HepG2 (cell line): ENCODE measurements at regions not wholly inside any gene's neighbourhood (a gene's known extent, or its start where the extent isn't known, plus 50 kb on each side); places are given as distances from the start of the nearest gene placed in this dataset.

Source experiments
- ATF3 ChIP-seq: sonication (generic); formaldehyde crosslinking; IDR thresholded peaks from 2 replicates; pipeline ENCODE4 v1.4.0; 2020; ENCODE audit warnings: missing genetic modification reagents
- EZH2 ChIP-seq: conservative IDR thresholded peaks from 2 replicates; pipeline ENCODE4 v1.6.1; 2012; ENCODE audit warnings: mild to moderate bottlenecking, low read depth, low read length, moderate library complexity
- GZF1 ChIP-seq: sonication (generic); formaldehyde crosslinking; IDR thresholded peaks from 2 replicates; pipeline ENCODE4 v1.5.1; 2020; ENCODE audit warnings: mild to moderate bottlenecking, missing genetic modification reagents
- NR2C2 ChIP-seq: sonication (generic); formaldehyde crosslinking; IDR thresholded peaks from 2 replicates; pipeline ENCODE4 v1.4.0; 2020; ENCODE audit warnings: missing genetic modification reagents, mild to moderate bottlenecking, moderate library complexity, borderline replicate concordance
- POLR2A ChIP-seq, 2 experiments: IDR thresholded peaks; 2 replicates each; pipeline ENCODE4 v1.6.1; 2011; ENCODE audit warnings: low read depth in 2 of 2, low read length in 2 of 2, mild to moderate bottlenecking in 1 of 2, moderate library complexity in 1 of 2; ENCODE audit not compliant: insufficient read depth in 1 of 2
- TAF1 ChIP-seq: sonication (generic); formaldehyde crosslinking; IDR thresholded peaks from 2 replicates; pipeline ENCODE4 v1.4.0; 2020; ENCODE audit warnings: missing genetic modification reagents
- TCF12 ChIP-seq, 2 experiments: fragments of 450-650 bp in 1 of 2; sonication (generic) in 1 of 2; formaldehyde crosslinking in 1 of 2; IDR thresholded peaks; 2 replicates each; pipeline versions ENCODE4 v1.6.1 to v1.8.0; 2017 to 2022; ENCODE audit warnings: antibody characterized with exemption in 1 of 2, mild to moderate bottlenecking in 1 of 2, missing genetic modification reagents in 1 of 2, moderate library complexity in 1 of 2

- TF ChIP-seq GZF1 (CRISPR knock-in tag): no peak
- no peak for TF ChIP-seq TAF1 (CRISPR knock-in tag)
- no peak for TF ChIP-seq ATF3 (CRISPR knock-in tag)
- no peak for TF ChIP-seq TCF12 (IDR thresholded peaks at IDR 0.05)
- no peak for TF ChIP-seq TCF12 (CRISPR knock-in tag; IDR thresholded peaks at IDR 0.05)
- TF ChIP-seq NR2C2: no peak
- TF ChIP-seq POLR2A (IDR thresholded peaks at IDR 0.05; ENCODE audit: insufficient read depth in 1 of 2, low read depth in 2 of 2, low read length in 2 of 2): no peak
- TF ChIP-seq EZH2: no peak
Observed at GRCh38 chr4:91904556-91904955, 399.2 kb upstream of the GRID2 start.
